ENCODE measurements at regions not wholly inside any gene's neighbourhood (a gene's known extent, or its start where the extent isn't known, plus 50 kb on each side); places are given as distances from the start of the nearest gene placed in this dataset.

GRCh38 chr7:33813331-33813730 is 92.0 kb upstream of the BMPER start:
- TF ChIP-seq CTCF (IDR thresholded peaks at IDR 0.05), result no peak
- TF ChIP-seq POLR2A (IDR thresholded peaks at IDR 0.05), result no peak
- TF ChIP-seq EP300 (IDR thresholded peaks at IDR 0.05), result no peak
- no peak for TF ChIP-seq POLR2AphosphoS5 (IDR thresholded peaks at IDR 0.05)

Data from suprapubic skin (tissue), 4 donors.